Bronchial epithelial cell (primary cell): ENCODE measurements at regions not wholly inside any gene's neighbourhood (a gene's known extent, or its start where the extent isn't known, plus 50 kb on each side); places are given as distances from the start of the nearest gene placed in this dataset.

Experiments used
- DNase-seq: peaks from one replicate; pipeline ENCODE4 v3.0.0-alpha.2; 2010; ENCODE audit warnings: low read depth
- FAIRE-seq: peaks from 2 replicates; lab custom pipeline; 2011; peaks lifted over from hg19 to GRCh38; lab: Jason Lieb, UNC
- H3K27me3 ChIP-seq: 2 replicates; pipeline ENCODE4 v1.5.1; 2011; ENCODE audit warnings: low read length; ENCODE audit not compliant: control insufficient read depth, insufficient read depth
- H3K36me3 ChIP-seq: 2 replicates; pipeline ENCODE4 v1.5.1; 2011; ENCODE audit warnings: low read length; ENCODE audit not compliant: control insufficient read depth, insufficient read depth
- H3K4me3 ChIP-seq: 2 replicates; pipeline ENCODE4 v1.5.1; 2011; ENCODE audit warnings: mild to moderate bottlenecking, low read depth, low read length, control low read depth
- TF ChIP-seq, protein P1 (sequence below): IDR thresholded peaks from 2 replicates; pipeline ENCODE4 v1.5.1; 2011; ENCODE audit warnings: mild to moderate bottlenecking, moderate library complexity, low read length, control low read depth, inconsistent platforms; ENCODE audit not compliant: insufficient read depth, severe bottlenecking

DNA sequence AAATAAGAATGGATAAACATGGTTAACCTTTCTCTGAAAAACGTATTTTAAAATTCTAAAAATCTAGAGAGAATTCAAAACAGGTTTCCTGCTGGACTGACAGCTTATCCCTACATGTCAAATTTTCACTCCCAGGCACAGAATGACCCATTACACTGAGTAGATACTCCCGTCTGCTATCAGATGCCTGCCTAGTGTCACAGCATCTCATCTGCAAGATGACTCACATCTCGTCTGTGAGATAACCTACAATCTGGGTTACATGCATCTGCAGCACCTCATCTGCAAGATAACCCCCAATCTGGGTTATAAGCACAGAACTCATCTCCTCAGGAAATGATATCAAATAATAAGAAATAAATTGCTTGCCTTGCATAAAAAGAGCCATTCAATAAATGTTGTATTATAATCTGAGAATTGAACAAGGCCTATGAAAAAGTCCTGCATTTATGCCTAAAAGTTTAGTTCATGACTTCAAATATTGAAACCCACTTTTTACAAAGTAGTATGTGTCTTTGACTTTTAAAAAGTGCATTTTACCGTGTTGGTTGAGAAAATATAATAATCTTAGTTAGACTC, 188.3 kb upstream of the THBS1 start:
- FAIRE-seq, result no peak
- Histone ChIP-seq H3K27me3 (no peaks in the 10 kb centered on the region), H3K36me3 (no peaks in the 10 kb centered on the region), H3K4me3 (no peak overlapping the region)
- peak; percentile 14 for DNase-seq
- TF ChIP-seq, protein P1, sequence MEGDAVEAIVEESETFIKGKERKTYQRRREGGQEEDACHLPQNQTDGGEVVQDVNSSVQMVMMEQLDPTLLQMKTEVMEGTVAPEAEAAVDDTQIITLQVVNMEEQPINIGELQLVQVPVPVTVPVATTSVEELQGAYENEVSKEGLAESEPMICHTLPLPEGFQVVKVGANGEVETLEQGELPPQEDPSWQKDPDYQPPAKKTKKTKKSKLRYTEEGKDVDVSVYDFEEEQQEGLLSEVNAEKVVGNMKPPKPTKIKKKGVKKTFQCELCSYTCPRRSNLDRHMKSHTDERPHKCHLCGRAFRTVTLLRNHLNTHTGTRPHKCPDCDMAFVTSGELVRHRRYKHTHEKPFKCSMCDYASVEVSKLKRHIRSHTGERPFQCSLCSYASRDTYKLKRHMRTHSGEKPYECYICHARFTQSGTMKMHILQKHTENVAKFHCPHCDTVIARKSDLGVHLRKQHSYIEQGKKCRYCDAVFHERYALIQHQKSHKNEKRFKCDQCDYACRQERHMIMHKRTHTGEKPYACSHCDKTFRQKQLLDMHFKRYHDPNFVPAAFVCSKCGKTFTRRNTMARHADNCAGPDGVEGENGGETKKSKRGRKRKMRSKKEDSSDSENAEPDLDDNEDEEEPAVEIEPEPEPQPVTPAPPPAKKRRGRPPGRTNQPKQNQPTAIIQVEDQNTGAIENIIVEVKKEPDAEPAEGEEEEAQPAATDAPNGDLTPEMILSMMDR, result no peak

DNA sequence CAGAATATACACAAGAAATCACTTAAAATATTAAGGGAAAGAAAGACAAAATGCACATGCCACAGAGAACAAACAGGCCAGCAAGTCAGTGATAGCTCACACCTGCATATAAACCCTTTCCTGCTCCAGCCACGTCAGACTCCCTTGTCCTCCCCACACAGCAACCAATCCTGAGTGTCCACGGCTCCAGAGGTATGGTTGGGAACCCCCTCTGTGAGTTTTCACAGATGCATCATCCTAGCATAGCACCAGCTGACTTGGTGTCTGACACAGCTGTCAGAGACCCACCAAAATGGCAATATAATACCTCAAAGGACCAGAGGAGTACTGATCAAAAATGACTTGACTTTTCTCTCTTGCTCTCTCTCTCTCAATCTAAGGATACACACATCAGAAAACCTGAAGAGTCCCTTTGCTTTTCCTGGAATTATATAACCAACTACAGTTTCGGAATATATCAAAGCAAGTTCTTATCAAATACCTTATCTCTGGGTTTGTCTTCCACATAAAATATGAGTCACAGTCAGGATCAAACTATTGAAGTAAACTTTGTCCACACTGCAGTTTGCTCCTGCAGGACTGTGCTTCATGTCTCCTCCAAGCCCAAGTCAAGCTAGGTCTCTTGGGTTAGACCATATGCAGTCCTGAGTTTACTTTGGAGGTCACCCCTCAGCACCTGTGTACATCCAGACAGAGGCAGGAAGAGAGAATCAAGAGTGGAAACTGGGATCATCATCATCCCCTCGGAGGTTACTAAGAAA, 187.1 kb upstream of the THBS1 start:
- DNase-seq, result no peak
- H3K36me3 ChIP-seq, result no peaks in the 10 kb centered on the region

DNA sequence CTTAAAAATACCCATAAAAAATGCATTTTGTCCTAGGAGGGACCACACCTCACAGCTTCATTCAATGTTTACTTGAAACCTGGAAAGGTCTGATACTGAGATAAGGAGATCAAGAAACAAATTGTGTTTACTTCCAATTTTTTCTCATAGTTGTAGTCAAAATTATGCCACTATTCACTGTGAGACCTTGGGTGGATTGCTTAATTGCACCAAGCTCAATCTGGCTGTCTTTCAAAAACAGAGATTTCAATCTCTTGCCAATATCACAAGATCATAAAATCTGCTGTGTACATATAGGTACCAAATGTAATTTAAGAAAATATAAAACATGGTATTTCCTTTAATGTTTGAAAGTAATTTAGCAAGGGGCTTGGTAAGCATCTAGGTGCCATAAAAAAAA, 186.4 kb upstream of the THBS1 start:
- DNase-seq, result no peak
- TF ChIP-seq, protein P1, result no peak
- no peak for FAIRE-seq
- no peaks in the 10 kb centered on the region for H3K27me3 ChIP-seq
- no peaks in the 10 kb centered on the region for H3K36me3 ChIP-seq
- H3K4me3 ChIP-seq, result no peak overlapping the region

More for the DNA sequence above, 187.1 kb upstream of the THBS1 start:
- FAIRE-seq, result no peak
- no peak overlapping the region for H3K4me3 ChIP-seq
- H3K27me3 ChIP-seq, result no peaks in the 10 kb centered on the region
- TF ChIP-seq, protein P1, result no peak

DNA sequence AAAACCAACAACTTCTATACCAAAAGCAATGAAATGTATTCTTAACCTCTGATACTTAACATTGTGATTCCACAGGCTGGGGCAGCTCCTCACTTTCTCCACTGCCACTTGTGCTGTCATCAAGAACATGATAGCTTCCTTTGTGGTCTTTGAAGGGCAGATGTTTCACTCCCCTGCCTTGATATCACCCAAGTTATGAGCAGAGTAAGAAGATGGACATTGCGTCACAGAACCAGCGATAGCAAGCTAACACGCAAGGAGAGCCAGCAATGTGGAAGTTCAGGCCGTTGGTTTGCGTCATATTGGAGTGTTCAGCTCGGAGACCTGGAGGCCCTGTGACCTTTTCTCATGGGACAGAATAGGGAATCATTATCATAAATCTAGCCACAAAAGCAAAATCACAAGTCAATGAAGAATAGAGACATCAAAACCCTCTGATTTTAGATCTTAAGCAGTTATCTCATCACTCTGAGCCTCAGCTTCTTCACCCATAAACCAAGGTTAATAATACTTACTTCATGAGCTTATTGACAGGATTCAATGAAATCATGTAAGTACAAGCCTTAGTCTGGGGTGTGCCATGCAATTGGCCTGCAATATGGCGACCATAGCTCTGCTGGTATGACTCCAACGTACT, 183.8 kb upstream of the THBS1 start:
- Histone ChIP-seq H3K36me3 (no peaks in the 10 kb centered on the region), H3K27me3 (no peaks in the 10 kb centered on the region), H3K4me3 (no peak overlapping the region)
- FAIRE-seq (no peak), DNase-seq (no peak)
- TF ChIP-seq, protein P1, result no peak

DNA sequence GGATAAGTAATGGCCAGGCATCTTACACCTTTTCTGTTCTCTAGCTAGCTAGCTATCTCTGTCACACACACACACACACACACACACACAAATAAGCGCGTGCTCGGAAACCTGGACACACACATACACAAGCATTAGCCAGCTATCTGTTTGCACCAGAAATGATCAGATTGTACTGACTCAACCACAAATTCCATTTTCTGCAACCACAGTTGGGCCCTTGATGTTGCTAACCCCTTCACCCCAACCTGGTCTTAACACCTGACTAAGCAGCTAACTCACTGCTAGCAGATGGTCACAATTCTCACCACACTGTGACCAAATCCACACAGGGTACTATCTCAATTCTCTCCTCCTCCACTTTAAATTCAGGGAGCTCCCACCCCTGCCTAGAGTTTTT, 183.0 kb upstream of the THBS1 start:
- FAIRE-seq (no peak), DNase-seq (no peak)
- Histone ChIP-seq H3K4me3 (no peak overlapping the region), H3K36me3 (no peaks in the 10 kb centered on the region), H3K27me3 (no peaks in the 10 kb centered on the region)
- TF ChIP-seq, protein P1, result no peak
